Naive thymus-derived CD4-positive, alpha-beta T cell (primary cell): ENCODE measurements at regions not wholly inside any gene's neighbourhood (a gene's known extent, or its start where the extent isn't known, plus 50 kb on each side); places are given as distances from the start of the nearest gene placed in this dataset.

Experiments
- ATAC-seq: fragments of 150-1000 bp; cut with Tn5 transposase; 2 replicates; pipeline ENCODE4 v1.10.0; 2021; ENCODE audit warnings: mild to moderate bottlenecking, moderate library complexity
- CTCF ChIA-PET: fragments of 350-600 bp; sonication (Branson Sonifier 250); formaldehyde crosslinking; loops from one replicate; lab custom pipeline; 2021; ENCODE audit warnings: antibody characterized with exemption; lab: Charles Lee
- POLR2A ChIA-PET: fragments of 350-600 bp; sonication (Branson Sonifier 250); formaldehyde crosslinking; loops from one replicate; lab custom pipeline; 2021; ENCODE audit warnings: antibody characterized with exemption, inconsistent platforms; lab: Charles Lee
- DNase-seq, 9 donors: peaks; one replicate each; pipeline versions ENCODE4 v3.0.0 to v3.0.0-alpha.2; 2020 to 2022; ENCODE audit warnings: mixed read lengths in 1 of 9
- H3K27ac ChIP-seq: one replicate; pipeline ENCODE4 v1.7.0; 2013; ENCODE audit warnings: mild to moderate bottlenecking, low read depth, low read length, moderate library complexity
- H3K27me3 ChIP-seq, 2 donors: one replicate each; pipeline ENCODE4 v1.7.0; 2013; ENCODE audit warnings: low read length in 2 of 2, mild to moderate bottlenecking in 2 of 2, moderate library complexity in 2 of 2; ENCODE audit not compliant: control insufficient read depth in 2 of 2, insufficient read depth in 2 of 2
- H3K36me3 ChIP-seq, 3 experiments: 1 replicate in 2 of 3; 2 replicates in 1 of 3; pipeline ENCODE4 v1.7.0; 2013; ENCODE audit warnings: low read length in 3 of 3, mild to moderate bottlenecking in 3 of 3, moderate library complexity in 1 of 3; ENCODE audit not compliant: insufficient read depth in 3 of 3, control insufficient read depth in 2 of 3
- H3K4me1 ChIP-seq, 2 donors: one replicate each; pipeline ENCODE4 v1.7.0; 2013; ENCODE audit warnings: low read length in 2 of 2, mild to moderate bottlenecking in 2 of 2, moderate library complexity in 1 of 2; ENCODE audit not compliant: control insufficient read depth in 2 of 2, insufficient read depth in 2 of 2
- H3K4me3 ChIP-seq: 2 replicates; pipeline ENCODE4 v1.7.0; 2013; ENCODE audit warnings: mild to moderate bottlenecking, low read length
- H3K9me3 ChIP-seq, 3 experiments: 1 replicate in 2 of 3; 2 replicates in 1 of 3; pipeline ENCODE4 v1.7.0; 2013; ENCODE audit warnings: low read length in 3 of 3; ENCODE audit not compliant: control insufficient read depth in 2 of 3
- H3K27ac Mint-ChIP-seq, 9 donors: one replicate each; pipeline ENCODE4 v1.8.0; 2020 to 2022; ENCODE audit warnings: mixed read lengths in 9 of 9, mild to moderate bottlenecking in 8 of 9, moderate library complexity in 5 of 9, inconsistent platforms in 2 of 9
- H3K27me3 Mint-ChIP-seq, 5 donors: one replicate each; pipeline ENCODE4 v1.8.0; 2021 to 2022; ENCODE audit warnings: mixed read lengths in 5 of 5, mild to moderate bottlenecking in 1 of 5
- H3K36me3 Mint-ChIP-seq, 5 donors: one replicate each; pipeline ENCODE4 v1.8.0; 2020 to 2022; ENCODE audit warnings: mixed read lengths in 5 of 5, mild to moderate bottlenecking in 3 of 5, inconsistent platforms in 1 of 5
- H3K4me1 Mint-ChIP-seq, 7 donors: one replicate each; pipeline ENCODE4 v1.8.0; 2020 to 2022; ENCODE audit warnings: mixed read lengths in 7 of 7, mild to moderate bottlenecking in 3 of 7, inconsistent platforms in 1 of 7
- H3K4me3 Mint-ChIP-seq, 10 donors: one replicate each; pipeline ENCODE4 v1.8.0; 2020 to 2022; ENCODE audit warnings: mild to moderate bottlenecking in 10 of 10, mixed read lengths in 10 of 10, moderate library complexity in 6 of 10, inconsistent platforms in 2 of 10
- H3K9me3 Mint-ChIP-seq, 11 donors: one replicate each; pipeline ENCODE4 v1.8.0; 2020 to 2022; ENCODE audit warnings: mixed read lengths in 11 of 11, mild to moderate bottlenecking in 4 of 11, inconsistent platforms in 1 of 11, moderate library complexity in 1 of 11
- intact Hi-C, 2 donors: fragments of 100-400 bp; cut with micrococcal nuclease; formaldehyde crosslinking; loops; one replicate each; pipeline ENCODE4 v1.15.1; 2023

GRCh38 chr17:12358477-12358876 is 307.2 kb upstream of the MYOCD start:
- Histone ChIP-seq H3K27me3 (no peaks in the 10 kb centered on the region), H3K9me3 (no peaks in the 10 kb centered on the region), H3K4me1 (no peaks in the 10 kb centered on the region), H3K36me3 (no peaks in the 10 kb centered on the region), H3K4me3 (no peak overlapping the region), H3K27ac (no peak overlapping the region)
- CTCF ChIA-PET: no interaction called here
- ATAC-seq: no peak
- Mint-ChIP-seq H3K27ac (no peak overlapping the region), H3K27me3 (peaks cover 0 to 9% (median 0%) of the 10 kb centered on the region in 5 donors), H3K36me3 (no peaks in the 10 kb centered on the region), H3K9me3 (peaks cover 1 to 24% (median 10%) of the 10 kb centered on the region in 11 donors), H3K4me3 (no peak overlapping the region), H3K4me1 (no peaks in the 10 kb centered on the region)
- DNase-seq: no peak
- POLR2A ChIA-PET: no interaction called here
- intact Hi-C loops: no loop called here

DNA sequence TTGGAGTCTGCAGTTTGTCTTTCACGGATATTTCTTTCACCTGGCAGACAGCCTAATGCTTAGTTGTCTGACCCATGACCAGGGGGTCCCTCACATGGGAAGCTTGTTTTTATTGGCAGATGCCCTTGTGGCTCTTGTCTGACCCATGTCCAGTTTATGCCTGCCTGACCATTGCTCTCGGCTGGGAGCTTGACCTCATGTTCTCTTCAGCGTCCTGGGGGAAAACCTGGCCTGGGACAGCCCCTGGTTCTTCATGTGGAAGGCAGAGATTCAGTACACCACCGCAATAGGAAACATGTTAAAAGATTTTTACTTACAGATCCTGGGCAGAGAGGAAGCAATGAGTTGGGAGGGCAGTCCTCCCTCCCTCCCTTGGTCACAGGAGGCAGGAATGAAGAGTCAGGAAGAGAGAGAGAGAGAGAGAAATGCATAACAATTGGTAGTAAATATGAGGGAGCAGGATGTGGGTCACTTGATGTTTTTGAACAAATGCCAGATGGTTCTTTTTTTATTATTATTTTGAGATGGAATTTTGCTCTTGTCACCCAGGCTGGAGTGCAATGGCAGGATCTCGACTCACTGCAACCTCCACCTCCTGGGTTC is 302.7 kb upstream of the MYOCD start:
- intact Hi-C loops: no loop called here
- no peak overlapping the region for H3K27ac Mint-ChIP-seq
- no peak overlapping the region for H3K4me3 Mint-ChIP-seq
- no peaks in the 10 kb centered on the region for H3K36me3 ChIP-seq
- ChIA-PET POLR2A (no interaction called here), CTCF (no interaction called here)
- peaks cover 0 to 9% (median 0%) of the 10 kb centered on the region in 5 donors for H3K27me3 Mint-ChIP-seq
- no peaks in the 10 kb centered on the region for H3K27me3 ChIP-seq
- no peaks in the 10 kb centered on the region for H3K9me3 ChIP-seq
- H3K36me3 Mint-ChIP-seq: no peaks in the 10 kb centered on the region
- ATAC-seq (no peak), DNase-seq (no peak)
- no peak overlapping the region for H3K27ac ChIP-seq
- peaks cover 0 to 33% (median 13%) of the 10 kb centered on the region in 11 donors for H3K9me3 Mint-ChIP-seq
- no peaks in the 10 kb centered on the region for H3K4me1 Mint-ChIP-seq
- no peak overlapping the region for H3K4me3 ChIP-seq
- H3K4me1 ChIP-seq: no peaks in the 10 kb centered on the region

DNA sequence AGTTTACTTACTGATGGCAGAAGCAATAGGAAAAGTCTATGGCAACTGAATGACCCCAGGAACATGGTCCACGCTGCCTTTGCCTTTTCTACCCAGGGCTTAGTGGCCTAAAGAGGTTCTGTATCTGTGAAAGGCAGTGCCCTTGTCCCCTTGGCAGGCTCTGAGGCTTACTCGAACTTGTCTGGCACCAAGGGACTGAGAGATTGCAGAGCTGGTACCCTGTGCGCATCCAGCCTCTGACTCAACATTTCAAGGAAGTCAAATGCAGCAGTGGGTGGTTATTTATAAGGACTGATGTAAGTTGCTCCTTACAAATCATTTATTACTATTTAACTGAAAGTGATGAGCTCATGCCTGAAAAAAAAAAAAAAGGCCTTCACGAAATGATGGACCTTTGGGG is 299.9 kb upstream of the MYOCD start:
- no peak overlapping the region for H3K4me3 ChIP-seq
- H3K9me3 ChIP-seq: no peaks in the 10 kb centered on the region
- H3K27ac ChIP-seq: no peak overlapping the region
- ATAC-seq: no peak
- H3K27ac Mint-ChIP-seq: no peak overlapping the region
- H3K9me3 Mint-ChIP-seq: peaks cover 0 to 27% (median 14%) of the 10 kb centered on the region in 11 donors
- no peak overlapping the region for H3K4me3 Mint-ChIP-seq
- intact Hi-C loops: no loop called here
- ChIA-PET CTCF (no interaction called here), POLR2A (no interaction called here)
- H3K27me3 ChIP-seq: no peaks in the 10 kb centered on the region
- H3K27me3 Mint-ChIP-seq: peaks cover 0 to 6% (median 4%) of the 10 kb centered on the region in 5 donors
- H3K4me1 Mint-ChIP-seq: no peaks in the 10 kb centered on the region
- H3K4me1 ChIP-seq: no peaks in the 10 kb centered on the region
- H3K36me3 ChIP-seq: no peaks in the 10 kb centered on the region
- H3K36me3 Mint-ChIP-seq: no peaks in the 10 kb centered on the region
- DNase-seq: no peak

DNA sequence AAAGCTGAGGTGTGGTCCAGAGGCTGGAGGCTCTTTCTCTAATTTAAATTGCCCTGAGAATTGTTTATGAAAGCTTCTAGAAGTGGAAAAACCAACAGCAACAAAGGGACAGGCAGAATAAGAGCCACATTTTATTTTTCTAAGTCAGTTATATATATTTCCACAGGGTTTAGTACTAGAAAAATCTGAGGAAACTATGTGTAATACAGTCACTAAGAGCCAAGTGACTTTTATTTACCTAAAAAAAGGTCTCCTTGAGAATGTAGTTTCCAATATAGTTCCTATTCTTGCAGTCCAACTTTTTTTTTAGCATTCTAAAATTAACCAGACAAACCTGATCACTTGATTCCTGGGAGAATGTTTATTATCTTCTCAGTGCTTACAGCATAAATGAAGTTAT is 296.6 kb upstream of the MYOCD start:
- H3K27me3 Mint-ChIP-seq: peaks cover 0 to 4% (median 0%) of the 10 kb centered on the region in 5 donors
- no peak overlapping the region for H3K4me3 Mint-ChIP-seq
- peaks cover 0 to 28% (median 13%) of the 10 kb centered on the region in 11 donors for H3K9me3 Mint-ChIP-seq

GRCh38 chr17:12376276-12376675 is 289.4 kb upstream of the MYOCD start:
- Mint-ChIP-seq H3K4me3 (no peak overlapping the region), H3K4me1 (no peaks in the 10 kb centered on the region), H3K36me3 (no peaks in the 10 kb centered on the region), H3K9me3 (peaks cover 4 to 27% (median 14%) of the 10 kb centered on the region in 11 donors), H3K27ac (no peak overlapping the region), H3K27me3 (peaks cover 0 to 7% (median 0%) of the 10 kb centered on the region in 5 donors)
- no peaks in the 10 kb centered on the region for H3K4me1 ChIP-seq
- ChIA-PET POLR2A (no interaction called here), CTCF (no interaction called here)
- DNase-seq: no peak
- intact Hi-C loops: no loop called here
- no peak overlapping the region for H3K4me3 ChIP-seq
- ATAC-seq: no peak
- no peaks in the 10 kb centered on the region for H3K27me3 ChIP-seq
- no peaks in the 10 kb centered on the region for H3K9me3 ChIP-seq
- H3K36me3 ChIP-seq: no peaks in the 10 kb centered on the region
- H3K27ac ChIP-seq: no peak overlapping the region

More for the DNA sequence above, 296.6 kb upstream of the MYOCD start:
- no peak for ATAC-seq
- Histone ChIP-seq H3K9me3 (no peaks in the 10 kb centered on the region), H3K36me3 (no peaks in the 10 kb centered on the region), H3K4me3 (no peak overlapping the region), H3K27ac (no peak overlapping the region), H3K27me3 (no peaks in the 10 kb centered on the region), H3K4me1 (no peaks in the 10 kb centered on the region)
- Mint-ChIP-seq H3K4me1 (no peaks in the 10 kb centered on the region), H3K36me3 (no peaks in the 10 kb centered on the region), H3K27ac (no peak overlapping the region)
- intact Hi-C loops: no loop called here
- ChIA-PET POLR2A (no interaction called here), CTCF (no interaction called here)
- DNase-seq: no peak

DNA sequence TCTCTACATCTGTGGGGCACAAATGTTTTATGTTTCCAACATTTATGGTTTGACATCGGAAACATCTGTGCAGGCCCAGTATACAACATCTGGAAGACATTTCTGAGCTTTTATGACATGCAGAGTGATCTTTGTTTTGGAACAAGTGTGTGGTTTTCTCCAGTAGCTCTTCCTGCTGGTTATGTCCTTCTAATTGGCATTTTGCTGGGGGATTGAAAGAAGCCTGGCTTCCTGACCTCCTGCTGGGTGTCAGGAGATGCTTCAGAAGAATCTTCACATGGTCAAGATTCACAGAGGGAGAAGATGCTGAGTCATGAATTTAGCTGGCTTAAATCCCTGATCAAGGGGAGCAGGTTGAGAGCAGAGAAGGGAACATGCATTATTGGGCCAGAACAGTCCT is 279.5 kb upstream of the MYOCD start:
- Mint-ChIP-seq H3K27me3 (no peaks in the 10 kb centered on the region), H3K27ac (no peak overlapping the region), H3K36me3 (no peaks in the 10 kb centered on the region), H3K9me3 (peaks cover 0 to 12% (median 5%) of the 10 kb centered on the region in 11 donors), H3K4me3 (no peak overlapping the region), H3K4me1 (no peaks in the 10 kb centered on the region)
- DNase-seq (no peak), ATAC-seq (no peak)
- Histone ChIP-seq H3K27ac (no peak overlapping the region), H3K4me1 (no peaks in the 10 kb centered on the region), H3K4me3 (no peak overlapping the region), H3K9me3 (no peaks in the 10 kb centered on the region), H3K27me3 (no peaks in the 10 kb centered on the region), H3K36me3 (no peaks in the 10 kb centered on the region)
- intact Hi-C loops: no loop called here
- ChIA-PET CTCF (no interaction called here), POLR2A (no interaction called here)

- no peak for DNase-seq
- ChIA-PET CTCF (no interaction called here), POLR2A (no interaction called here)
- Histone ChIP-seq H3K9me3 (no peaks in the 10 kb centered on the region), H3K36me3 (no peaks in the 10 kb centered on the region), H3K4me1 (no peaks in the 10 kb centered on the region), H3K4me3 (no peak overlapping the region), H3K27ac (no peak overlapping the region), H3K27me3 (no peaks in the 10 kb centered on the region)
- Mint-ChIP-seq H3K36me3 (no peaks in the 10 kb centered on the region), H3K27me3 (peaks cover 0 to 4% (median 0%) of the 10 kb centered on the region in 5 donors), H3K9me3 (peaks cover 0 to 5% (median 2%) of the 10 kb centered on the region in 11 donors), H3K4me3 (no peak overlapping the region), H3K4me1 (no peaks in the 10 kb centered on the region), H3K27ac (no peak overlapping the region)
- ATAC-seq: no peak
- intact Hi-C loops: no loop called here
These were observed 277.5 kb upstream of the MYOCD start for GRCh38 chr17:12388226-12388625.
